ENCODE measurements at regions not wholly inside any gene's neighbourhood (a gene's known extent, or its start where the extent isn't known, plus 50 kb on each side); places are given as distances from the start of the nearest gene placed in this dataset.

GRCh38 chr13:40182591-40182990, 483.9 kb downstream of the FOXO1 start:
- no peak overlapping the region for H2AFZ ChIP-seq

GRCh38 chr13:40185414-40185813, 481.0 kb downstream of the FOXO1 start:
- TF ChIP-seq EZH2phosphoT487 (IDR thresholded peaks at IDR 0.05; ENCODE audit: low read depth, severe bottlenecking, unreplicated experiment) (no peak), EZH2 (IDR thresholded peaks at IDR 0.05; ENCODE audit: borderline replicate concordance) (no peak)
- TF ChIP-seq, protein P1, sequence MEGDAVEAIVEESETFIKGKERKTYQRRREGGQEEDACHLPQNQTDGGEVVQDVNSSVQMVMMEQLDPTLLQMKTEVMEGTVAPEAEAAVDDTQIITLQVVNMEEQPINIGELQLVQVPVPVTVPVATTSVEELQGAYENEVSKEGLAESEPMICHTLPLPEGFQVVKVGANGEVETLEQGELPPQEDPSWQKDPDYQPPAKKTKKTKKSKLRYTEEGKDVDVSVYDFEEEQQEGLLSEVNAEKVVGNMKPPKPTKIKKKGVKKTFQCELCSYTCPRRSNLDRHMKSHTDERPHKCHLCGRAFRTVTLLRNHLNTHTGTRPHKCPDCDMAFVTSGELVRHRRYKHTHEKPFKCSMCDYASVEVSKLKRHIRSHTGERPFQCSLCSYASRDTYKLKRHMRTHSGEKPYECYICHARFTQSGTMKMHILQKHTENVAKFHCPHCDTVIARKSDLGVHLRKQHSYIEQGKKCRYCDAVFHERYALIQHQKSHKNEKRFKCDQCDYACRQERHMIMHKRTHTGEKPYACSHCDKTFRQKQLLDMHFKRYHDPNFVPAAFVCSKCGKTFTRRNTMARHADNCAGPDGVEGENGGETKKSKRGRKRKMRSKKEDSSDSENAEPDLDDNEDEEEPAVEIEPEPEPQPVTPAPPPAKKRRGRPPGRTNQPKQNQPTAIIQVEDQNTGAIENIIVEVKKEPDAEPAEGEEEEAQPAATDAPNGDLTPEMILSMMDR (IDR thresholded peaks at IDR 0.05; ENCODE audit: poor library complexity), result no peak
- Histone ChIP-seq H2AFZ (no peak overlapping the region), H3K79me2 (no peaks in the 10 kb centered on the region), H3K4me2 (no peak overlapping the region), H3K9me2 (replicated peaks; ENCODE audit: insufficient read depth) (no peaks in the 10 kb centered on the region), H3K9me3 (ENCODE audit: low read depth) (no peaks in the 10 kb centered on the region), H3K4me1 (ENCODE audit: insufficient read depth) (peaks cover 26% of the 10 kb centered on the region), H3K4me3 (no peak overlapping the region), H4K20me1 (ENCODE audit: insufficient read depth, poor library complexity, severe bottlenecking) (no peaks in the 10 kb centered on the region), H3K36me3 (replicated peaks; ENCODE audit: insufficient read depth, low read depth) (no peaks in the 10 kb centered on the region), H3K27me3 (no peaks in the 10 kb centered on the region), H3K27ac (no peak overlapping the region)
- no peak for DNase-seq (ENCODE audit: low spot score)
- WGBS (ENCODE audit: low lambda C conversion rate, missing lambda C conversion rate), result 90% methylated on average over 2 of the region's 2 CpGs

More at GRCh38 chr13:40182591-40182990, 483.9 kb downstream of the FOXO1 start:
- H3K9me2 ChIP-seq (replicated peaks; ENCODE audit: insufficient read depth), result no peaks in the 10 kb centered on the region
- H3K9me3 ChIP-seq (ENCODE audit: low read depth), result no peaks in the 10 kb centered on the region
- no peaks in the 10 kb centered on the region for H3K79me2 ChIP-seq
- peaks cover 23% of the 10 kb centered on the region for H3K4me1 ChIP-seq (ENCODE audit: insufficient read depth)
- TF ChIP-seq, protein P1 (IDR thresholded peaks at IDR 0.05; ENCODE audit: poor library complexity), result no peak
- TF ChIP-seq EZH2phosphoT487 (IDR thresholded peaks at IDR 0.05; ENCODE audit: low read depth, severe bottlenecking, unreplicated experiment) (no peak), EZH2 (IDR thresholded peaks at IDR 0.05; ENCODE audit: borderline replicate concordance) (no peak)
- H3K36me3 ChIP-seq (replicated peaks; ENCODE audit: insufficient read depth, low read depth), result no peaks in the 10 kb centered on the region
- no peaks in the 10 kb centered on the region for H4K20me1 ChIP-seq (ENCODE audit: insufficient read depth, poor library complexity, severe bottlenecking)
- H3K27me3 ChIP-seq, result no peaks in the 10 kb centered on the region
- WGBS (ENCODE audit: low lambda C conversion rate, missing lambda C conversion rate), result 75% methylated on average over 2 of the region's 2 CpGs
- no peak overlapping the region for H3K4me2 ChIP-seq
- H3K27ac ChIP-seq, result peak overlapping the region; percentile 35
- H3K4me3 ChIP-seq, result no peak overlapping the region
- DNase-seq (ENCODE audit: low spot score), result no peak

DNA sequence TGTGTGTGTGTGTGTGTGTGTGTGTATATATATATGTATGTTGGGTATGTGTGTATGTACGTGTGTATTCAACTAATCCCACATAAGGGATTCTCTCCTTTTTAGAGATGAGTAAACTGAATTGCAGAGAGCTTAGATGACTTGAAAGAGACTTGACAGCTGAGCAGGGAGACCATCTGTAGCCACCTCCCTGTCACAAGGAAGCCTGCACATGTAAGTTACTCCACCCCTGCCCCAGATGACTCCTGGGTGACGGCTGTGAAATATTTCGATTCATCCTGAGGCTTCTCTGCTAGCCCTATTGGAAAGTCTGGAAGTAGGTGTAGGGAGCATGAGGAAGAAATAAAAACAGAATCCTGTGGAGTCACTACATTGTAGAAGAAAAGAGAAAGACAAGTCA, 480.4 kb downstream of the FOXO1 start:
- Histone ChIP-seq H4K20me1 (ENCODE audit: insufficient read depth, poor library complexity, severe bottlenecking) (no peaks in the 10 kb centered on the region), H3K4me1 (ENCODE audit: insufficient read depth) (peaks cover 28% of the 10 kb centered on the region), H3K27me3 (no peaks in the 10 kb centered on the region), H3K36me3 (replicated peaks; ENCODE audit: insufficient read depth, low read depth) (no peaks in the 10 kb centered on the region), H3K27ac (no peak overlapping the region), H3K4me3 (no peak overlapping the region), H3K9me2 (replicated peaks; ENCODE audit: insufficient read depth) (no peaks in the 10 kb centered on the region), H3K4me2 (no peak overlapping the region), H2AFZ (no peak overlapping the region), H3K9me3 (ENCODE audit: low read depth) (no peaks in the 10 kb centered on the region), H3K79me2 (no peaks in the 10 kb centered on the region)
- WGBS (ENCODE audit: low lambda C conversion rate, missing lambda C conversion rate), result 81% methylated on average over 3 of the region's 3 CpGs
- TF ChIP-seq EZH2phosphoT487 (IDR thresholded peaks at IDR 0.05; ENCODE audit: low read depth, severe bottlenecking, unreplicated experiment), result no peak
- DNase-seq (ENCODE audit: low spot score), result no peak

- DNase-seq (ENCODE audit: low spot score), result no peak
- Histone ChIP-seq H3K4me1 (ENCODE audit: insufficient read depth) (peaks cover 34% of the 10 kb centered on the region), H3K27ac (no peak overlapping the region)
Observed at GRCh38 chr13:40186626-40187323, 479.7 kb downstream of the FOXO1 start.

More at GRCh38 chr13:40186626-40187323, 479.7 kb downstream of the FOXO1 start:
- Histone ChIP-seq H3K4me3 (no peak overlapping the region), H3K79me2 (no peaks in the 10 kb centered on the region), H3K9me2 (replicated peaks; ENCODE audit: insufficient read depth) (no peaks in the 10 kb centered on the region), H2AFZ (no peak overlapping the region), H3K9me3 (ENCODE audit: low read depth) (no peaks in the 10 kb centered on the region), H3K27me3 (no peaks in the 10 kb centered on the region), H3K36me3 (replicated peaks; ENCODE audit: insufficient read depth, low read depth) (no peaks in the 10 kb centered on the region), H3K4me2 (no peak overlapping the region), H4K20me1 (ENCODE audit: insufficient read depth, poor library complexity, severe bottlenecking) (no peaks in the 10 kb centered on the region)
- 86% methylated on average over 9 of the region's 9 CpGs for WGBS (ENCODE audit: low lambda C conversion rate, missing lambda C conversion rate)
- no peak for TF ChIP-seq EZH2 (IDR thresholded peaks at IDR 0.05; ENCODE audit: borderline replicate concordance)
- no peak for TF ChIP-seq EZH2phosphoT487 (IDR thresholded peaks at IDR 0.05; ENCODE audit: low read depth, severe bottlenecking, unreplicated experiment)
- TF ChIP-seq, protein P1 (IDR thresholded peaks at IDR 0.05; ENCODE audit: poor library complexity), result no peak
